ENCODE measurements at regions not wholly inside any gene's neighbourhood (a gene's known extent, or its start where the extent isn't known, plus 50 kb on each side); places are given as distances from the start of the nearest gene placed in this dataset.
A peak's percentile ranks its signal among the peaks of the same experiment; 100 is the strongest.

- no peak for TF ChIP-seq CTCF (IDR thresholded peaks at IDR 0.05)
- no peak overlapping the region for H3K27ac ChIP-seq
- no peaks in the 10 kb centered on the region for H3K27me3 ChIP-seq (ENCODE audit: low read depth)
- peaks cover 9% of the 10 kb centered on the region for H3K4me1 ChIP-seq
- no peak overlapping the region for H3K4me3 ChIP-seq
- DNase-seq (no peak), ATAC-seq (no peak)
- H3K36me3 ChIP-seq, result no peaks in the 10 kb centered on the region
- H3K9me3 ChIP-seq, result no peaks in the 10 kb centered on the region
- intact Hi-C loops (cut with DNase I), result no loop called here
These were observed 110.7 kb downstream of the PTCSC3 start for GRCh38 chr14:36065831-36066230.

GRCh38 chr14:36059531-36059930 lies 117.0 kb downstream of the PTCSC3 start:
- intact Hi-C loops (cut with DNase I), result no loop called here
- H3K27me3 ChIP-seq (ENCODE audit: low read depth), result no peaks in the 10 kb centered on the region
- no peak overlapping the region for H3K27ac ChIP-seq
- H3K4me3 ChIP-seq, result no peak overlapping the region
- no peak for TF ChIP-seq CTCF (IDR thresholded peaks at IDR 0.05)
- H3K9me3 ChIP-seq, result no peaks in the 10 kb centered on the region
- ATAC-seq (no peak), DNase-seq (no peak)
- no peaks in the 10 kb centered on the region for H3K4me1 ChIP-seq
- H3K36me3 ChIP-seq, result no peaks in the 10 kb centered on the region

GRCh38 chr14:36057452-36058116 lies 118.9 kb downstream of the PTCSC3 start:
- no peak for TF ChIP-seq CTCF (IDR thresholded peaks at IDR 0.05)
- H3K27ac ChIP-seq, result no peak overlapping the region
- ATAC-seq (peak; percentile 84 to 86), DNase-seq (no peak)
- intact Hi-C loops (cut with DNase I), result no loop called here
- H3K36me3 ChIP-seq, result no peaks in the 10 kb centered on the region
- H3K27me3 ChIP-seq (ENCODE audit: low read depth), result no peaks in the 10 kb centered on the region
- H3K4me1 ChIP-seq, result no peaks in the 10 kb centered on the region
- no peak overlapping the region for H3K4me3 ChIP-seq
- no peaks in the 10 kb centered on the region for H3K9me3 ChIP-seq

GRCh38 chr14:36056845-36057244 lies 119.7 kb downstream of the PTCSC3 start:
- Histone ChIP-seq H3K4me3 (no peak overlapping the region), H3K9me3 (no peaks in the 10 kb centered on the region), H3K4me1 (no peaks in the 10 kb centered on the region), H3K27ac (no peak overlapping the region), H3K27me3 (ENCODE audit: low read depth) (no peaks in the 10 kb centered on the region), H3K36me3 (no peaks in the 10 kb centered on the region)
- intact Hi-C loops (cut with DNase I), result no loop called here
- TF ChIP-seq CTCF (IDR thresholded peaks at IDR 0.05), result no peak
- DNase-seq (no peak), ATAC-seq (peak; percentile 35 to 50)

- no peak for TF ChIP-seq CTCF (IDR thresholded peaks at IDR 0.05)
- Histone ChIP-seq H3K27me3 (ENCODE audit: low read depth) (no peaks in the 10 kb centered on the region), H3K4me3 (no peak overlapping the region), H3K27ac (no peak overlapping the region), H3K4me1 (no peaks in the 10 kb centered on the region), H3K36me3 (no peaks in the 10 kb centered on the region), H3K9me3 (no peaks in the 10 kb centered on the region)
- intact Hi-C loops (cut with DNase I), result no loop called here
- DNase-seq (no peak), ATAC-seq (no peak)
These were observed 120.8 kb downstream of the PTCSC3 start for GRCh38 chr14:36055681-36056225.
